ENCODE measurements at regions not wholly inside any gene's neighbourhood (a gene's known extent, or its start where the extent isn't known, plus 50 kb on each side); places are given as distances from the start of the nearest gene placed in this dataset.
"Not testable (repeated sequence)": the region's sequence is repeated elsewhere in the genome, so short reads cannot be mapped to it uniquely, and the experiment has no call there.

- no peak for DNase-seq (ENCODE audit: low spot score)
Measured at GRCh38 chr7:53397911-53398310, 362.5 kb downstream of the POM121L12 start.

- no peak for DNase-seq (ENCODE audit: low spot score)
Measured at GRCh38 chr7:53398566-53398965, 363.1 kb downstream of the POM121L12 start.

GRCh38 chr7:53413021-53413420, 377.6 kb downstream of the POM121L12 start:
- DNase-seq (ENCODE audit: low spot score) = no peak

- DNase-seq (ENCODE audit: low spot score) = no peak
Measured at GRCh38 chr7:53415816-53416215, 380.4 kb downstream of the POM121L12 start.

GRCh38 chr7:53418834-53419482, 383.5 kb downstream of the POM121L12 start:
- no peak for DNase-seq (ENCODE audit: low spot score)

GRCh38 chr7:53420550-53420949, 385.1 kb downstream of the POM121L12 start:
- no peak for DNase-seq (ENCODE audit: low spot score)

- no peak for DNase-seq (ENCODE audit: low spot score)
Measured at GRCh38 chr7:53422291-53422690, 386.9 kb downstream of the POM121L12 start.

- no peak for DNase-seq (ENCODE audit: low spot score)
Measured at GRCh38 chr7:53426145-53426750, 390.8 kb downstream of the POM121L12 start.

GRCh38 chr7:53428045-53428444, 392.6 kb downstream of the POM121L12 start:
- no peak for DNase-seq (ENCODE audit: low spot score)

- no peak for DNase-seq (ENCODE audit: low spot score)
Measured at GRCh38 chr7:53431901-53432300, 396.5 kb downstream of the POM121L12 start.

- no peak for DNase-seq (ENCODE audit: low spot score)
Measured at GRCh38 chr7:53437336-53437735, 401.9 kb downstream of the POM121L12 start.

- no peak for DNase-seq (ENCODE audit: low spot score)
Measured at GRCh38 chr7:53446170-53446569, 410.7 kb downstream of the POM121L12 start.

GRCh38 chr7:53458636-53459035, 423.2 kb downstream of the POM121L12 start:
- DNase-seq (ENCODE audit: low spot score) = no peak

- DNase-seq (ENCODE audit: low spot score) = no peak
Measured at GRCh38 chr7:53466371-53466770, 430.9 kb downstream of the POM121L12 start.

- no peak for DNase-seq (ENCODE audit: low spot score)
Measured at GRCh38 chr7:53470336-53470970, 435.0 kb downstream of the POM121L12 start.

GRCh38 chr7:53473371-53473770, 437.9 kb downstream of the POM121L12 start:
- DNase-seq (ENCODE audit: low spot score) = no peak

GRCh38 chr7:53475776-53476175, 440.3 kb downstream of the POM121L12 start:
- no peak for DNase-seq (ENCODE audit: low spot score)

- no peak for DNase-seq (ENCODE audit: low spot score)
Measured at GRCh38 chr7:53476566-53476965, 441.1 kb downstream of the POM121L12 start.

- no peak for DNase-seq (ENCODE audit: low spot score)
Measured at GRCh38 chr7:53485354-53485753, 449.9 kb downstream of the POM121L12 start.

GRCh38 chr7:53491051-53491450, 455.6 kb downstream of the POM121L12 start:
- DNase-seq (ENCODE audit: low spot score) = no peak

GRCh38 chr7:53495181-53495580, 459.7 kb downstream of the POM121L12 start:
- not testable (repeated sequence) for DNase-seq (ENCODE audit: low spot score)

GRCh38 chr7:53500076-53500475, 464.6 kb downstream of the POM121L12 start:
- DNase-seq (ENCODE audit: low spot score) = no peak

- no peak for DNase-seq (ENCODE audit: low spot score)
Measured at GRCh38 chr7:53504914-53505313, 469.5 kb downstream of the POM121L12 start.

- DNase-seq (ENCODE audit: low spot score) = no peak
Measured at GRCh38 chr7:53518319-53518718, 482.9 kb downstream of the POM121L12 start.

Measured in kidney capillary endothelial cell (primary cell).